Esophagus squamous epithelium (tissue), 4 donors: ENCODE measurements at regions not wholly inside any gene's neighbourhood (a gene's known extent, or its start where the extent isn't known, plus 50 kb on each side); places are given as distances from the start of the nearest gene placed in this dataset.

Experiments used
- CTCF ChIP-seq, 6 experiments: fragments of 450-650 bp in 4 of 6; fragments of 200-600 bp in 2 of 6; sonication (generic) in 2 of 6; IDR thresholded peaks; one replicate each; pipeline ENCODE4 v1.5.1; 2016 to 2019; ENCODE audit warnings: antibody characterized with exemption in 6 of 6, mild to moderate bottlenecking in 4 of 6, moderate library complexity in 4 of 6
- POLR2A ChIP-seq, 4 donors: fragments of 450-650 bp; IDR thresholded peaks; one replicate each; pipeline ENCODE4 v1.6.1; 2017; ENCODE audit warnings: antibody characterized with exemption in 4 of 4, mild to moderate bottlenecking in 4 of 4, moderate library complexity in 3 of 4

- no peak for TF ChIP-seq POLR2A (IDR thresholded peaks at IDR 0.05)
- no peak for TF ChIP-seq CTCF (IDR thresholded peaks at IDR 0.05)
These were observed 231.6 kb upstream of the MYLIP start for GRCh38 chr6:15897063-15897876.
